Liver (tissue), 8 donors: ENCODE measurements at regions not wholly inside any gene's neighbourhood (a gene's known extent, or its start where the extent isn't known, plus 50 kb on each side); places are given as distances from the start of the nearest gene placed in this dataset.

ENCODE experiments used
- DNase-seq: peaks from one replicate; pipeline ENCODE4 v3.0.0-alpha.2; 2017; ENCODE audit warnings: low spot score
- H3K27ac ChIP-seq, 2 donors: one replicate each; pipeline ENCODE4 v1.7.0; 2013; ENCODE audit warnings: inconsistent platforms in 2 of 2, low read length in 2 of 2, control low read depth in 1 of 2, low read depth in 1 of 2, mild to moderate bottlenecking in 1 of 2
- H3K27me3 ChIP-seq, 4 donors: one replicate each; pipeline versions ENCODE4 v1.6.1 to v1.7.0; 2013; ENCODE audit warnings: low read length in 3 of 4, inconsistent platforms in 1 of 4, mild to moderate bottlenecking in 1 of 4, moderate library complexity in 1 of 4; ENCODE audit not compliant: control insufficient read depth in 4 of 4, insufficient read depth in 4 of 4
- H3K36me3 ChIP-seq, 4 donors: one replicate each; pipeline versions ENCODE4 v1.6.1 to v1.7.0; 2013; ENCODE audit warnings: low read length in 3 of 4, mild to moderate bottlenecking in 3 of 4, low read depth in 1 of 4, moderate library complexity in 1 of 4; ENCODE audit not compliant: control insufficient read depth in 4 of 4, insufficient read depth in 3 of 4
- H3K4me1 ChIP-seq, 4 donors: one replicate each; pipeline versions ENCODE4 v1.6.1 to v1.7.0; 2013; ENCODE audit warnings: low read length in 3 of 4, mild to moderate bottlenecking in 3 of 4, moderate library complexity in 1 of 4; ENCODE audit not compliant: control insufficient read depth in 4 of 4, insufficient read depth in 4 of 4
- H3K4me3 ChIP-seq, 3 donors: one replicate each; pipeline versions ENCODE4 v1.6.1 to v1.7.0; 2013; ENCODE audit warnings: low read length in 3 of 3, control low read depth in 1 of 3, low read depth in 1 of 3, mild to moderate bottlenecking in 1 of 3
- H3K9ac ChIP-seq, 2 donors: one replicate each; pipeline ENCODE4 v1.7.0; 2013; ENCODE audit warnings: low read length in 2 of 2, mild to moderate bottlenecking in 2 of 2, moderate library complexity in 2 of 2, control low read depth in 1 of 2, low read depth in 1 of 2
- H3K9me3 ChIP-seq, 4 donors: one replicate each; pipeline versions ENCODE4 v1.6.1 to v1.7.0; 2013; ENCODE audit warnings: low read length in 3 of 4; ENCODE audit not compliant: control insufficient read depth in 4 of 4
- EGR1 ChIP-seq, 2 donors: IDR thresholded peaks; 2 replicates each; pipeline ENCODE4 v1.6.1; 2016 to 2018; ENCODE audit warnings: antibody characterized with exemption in 2 of 2, low read depth in 2 of 2
- FOXA1 ChIP-seq: IDR thresholded peaks from 2 replicates; pipeline ENCODE4 v1.6.1; 2016; ENCODE audit warnings: antibody characterized with exemption
- FOXA2 ChIP-seq: IDR thresholded peaks from 2 replicates; pipeline ENCODE4 v1.6.1; 2016; ENCODE audit warnings: antibody characterized with exemption
- GABPA ChIP-seq, 2 donors: IDR thresholded peaks in 1 of 2; conservative IDR thresholded peaks in 1 of 2; 2 replicates each; pipeline ENCODE4 v1.6.1; 2016; ENCODE audit warnings: antibody characterized with exemption in 2 of 2, mild to moderate bottlenecking in 1 of 2, moderate library complexity in 1 of 2
- HNF4A ChIP-seq, 2 donors: conservative IDR thresholded peaks; 2 replicates each; pipeline ENCODE4 v1.6.1; 2016; ENCODE audit warnings: antibody characterized with exemption in 2 of 2, mild to moderate bottlenecking in 2 of 2
- HNF4G ChIP-seq: IDR thresholded peaks from 2 replicates; pipeline ENCODE4 v1.6.1; 2016; ENCODE audit warnings: antibody characterized with exemption
- JUND ChIP-seq, 2 donors: IDR thresholded peaks; 2 replicates each; pipeline ENCODE4 v1.6.1; 2016; ENCODE audit warnings: antibody characterized with exemption in 2 of 2
- NR2F2 ChIP-seq: IDR thresholded peaks from 2 replicates; pipeline ENCODE4 v1.6.1; 2016; ENCODE audit warnings: antibody characterized with exemption
- RAD21 ChIP-seq, 2 donors: IDR thresholded peaks; 2 replicates each; pipeline ENCODE4 v1.6.1; 2016; ENCODE audit warnings: antibody characterized with exemption in 2 of 2, mild to moderate bottlenecking in 2 of 2
- RXRA ChIP-seq, 2 donors: IDR thresholded peaks; 2 replicates each; pipeline ENCODE4 v1.6.1; 2017 to 2018; ENCODE audit warnings: antibody characterized with exemption in 2 of 2, mild to moderate bottlenecking in 1 of 2
- SP1 ChIP-seq: IDR thresholded peaks from 2 replicates; pipeline ENCODE4 v1.6.1; 2018; ENCODE audit warnings: antibody characterized with exemption, mild to moderate bottlenecking
- TAF1 ChIP-seq: conservative IDR thresholded peaks from 2 replicates; pipeline ENCODE4 v1.6.1; 2016; ENCODE audit warnings: antibody characterized with exemption, mild to moderate bottlenecking
- YY1 ChIP-seq: IDR thresholded peaks from 2 replicates; pipeline ENCODE4 v1.6.1; 2016; ENCODE audit warnings: antibody characterized with exemption, mild to moderate bottlenecking
- WGBS: extraction: QIAGEN DNeasy Blood & Tissue Kit; methylation state at CpG from one replicate; pipeline ENCODE4 v1.1.7; 2013; 5-methylcytosine and 5-hydroxymethylcytosine counted together
- TF ChIP-seq, protein P1 (sequence below): IDR thresholded peaks from 2 replicates; pipeline ENCODE4 v1.6.1; 2016; ENCODE audit warnings: antibody characterized with exemption
- TF ChIP-seq, protein P2 (sequence below): fragments of 150-350 bp; IDR thresholded peaks from 2 replicates; pipeline ENCODE4 v1.5.1; 2017; ENCODE audit warnings: improper control_type of control experiment, low read depth, low read length; ENCODE audit not compliant: missing input control
- TF ChIP-seq, protein P3 (sequence below): IDR thresholded peaks from 2 replicates; pipeline ENCODE4 v1.6.1; 2016; ENCODE audit warnings: antibody characterized with exemption, mild to moderate bottlenecking
- TF ChIP-seq, protein P4 (sequence below): IDR thresholded peaks from 2 replicates; pipeline ENCODE4 v1.6.1; 2016; ENCODE audit warnings: antibody characterized with exemption
- donor health status: healthy.
- donor health status: healthy.
- donor health status: healthy.
- donor health status: healthy.
- donor health status: healthy.

DNA sequence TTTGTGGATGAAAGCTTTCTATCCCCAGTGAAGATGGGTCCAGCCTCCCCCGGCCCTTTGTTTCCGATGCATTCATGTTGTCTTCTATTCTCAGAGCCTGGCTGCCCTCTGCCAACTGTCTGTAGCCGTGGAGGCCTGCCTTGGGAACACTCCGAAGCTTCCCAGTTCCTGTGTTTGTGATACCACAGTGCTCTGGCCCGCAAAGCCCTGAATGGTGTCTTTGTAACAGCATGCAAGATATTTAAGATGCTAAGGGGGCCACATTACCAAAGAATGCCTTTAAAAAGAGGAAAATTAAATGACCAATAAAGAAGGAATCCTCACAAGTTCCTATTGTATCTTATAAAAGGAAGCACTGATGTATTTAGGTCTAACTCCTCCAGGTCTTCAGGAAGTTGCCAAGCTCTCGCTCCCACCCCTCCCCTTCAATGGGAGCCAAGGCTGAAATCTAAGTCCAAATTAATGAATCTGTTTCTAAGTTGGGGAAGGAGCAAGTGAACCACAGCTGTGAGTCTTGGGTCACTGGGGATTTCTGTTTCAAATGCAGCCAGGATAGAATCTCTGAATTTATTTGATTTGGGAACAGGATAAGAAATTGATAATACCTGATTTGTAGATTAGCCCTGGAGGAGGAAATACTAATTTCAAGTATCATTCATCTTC lies 596.1 kb downstream of the QKI start:
- Histone ChIP-seq H3K27me3 (no peaks in the 10 kb centered on the region), H3K36me3 (no peaks in the 10 kb centered on the region), H3K4me1 (no peaks in the 10 kb centered on the region), H3K9ac (no peak overlapping the region), H3K4me3 (no peak overlapping the region), H3K9me3 (no peaks in the 10 kb centered on the region), H3K27ac (no peak overlapping the region)
- WGBS: 75% methylated on average over 6 of the region's 6 CpGs
- no peak for TF ChIP-seq RXRA (IDR thresholded peaks at IDR 0.05)
- TF ChIP-seq EGR1 (IDR thresholded peaks at IDR 0.05; ENCODE audit: low read depth in 2 of 2): no peak
- no peak for TF ChIP-seq NR2F2
- no peak for TF ChIP-seq GABPA (IDR thresholded peaks at IDR 0.05 in 1 of 2, conservative IDR thresholded peaks at IDR 0.05 in 1 of 2)
- no peak for TF ChIP-seq FOXA1
- no peak for TF ChIP-seq HNF4G
- TF ChIP-seq RAD21 (IDR thresholded peaks at IDR 0.05): no peak
- TF ChIP-seq, protein P1, sequence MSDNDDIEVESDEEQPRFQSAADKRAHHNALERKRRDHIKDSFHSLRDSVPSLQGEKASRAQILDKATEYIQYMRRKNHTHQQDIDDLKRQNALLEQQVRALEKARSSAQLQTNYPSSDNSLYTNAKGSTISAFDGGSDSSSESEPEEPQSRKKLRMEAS: no peak
- TF ChIP-seq, protein P2, sequence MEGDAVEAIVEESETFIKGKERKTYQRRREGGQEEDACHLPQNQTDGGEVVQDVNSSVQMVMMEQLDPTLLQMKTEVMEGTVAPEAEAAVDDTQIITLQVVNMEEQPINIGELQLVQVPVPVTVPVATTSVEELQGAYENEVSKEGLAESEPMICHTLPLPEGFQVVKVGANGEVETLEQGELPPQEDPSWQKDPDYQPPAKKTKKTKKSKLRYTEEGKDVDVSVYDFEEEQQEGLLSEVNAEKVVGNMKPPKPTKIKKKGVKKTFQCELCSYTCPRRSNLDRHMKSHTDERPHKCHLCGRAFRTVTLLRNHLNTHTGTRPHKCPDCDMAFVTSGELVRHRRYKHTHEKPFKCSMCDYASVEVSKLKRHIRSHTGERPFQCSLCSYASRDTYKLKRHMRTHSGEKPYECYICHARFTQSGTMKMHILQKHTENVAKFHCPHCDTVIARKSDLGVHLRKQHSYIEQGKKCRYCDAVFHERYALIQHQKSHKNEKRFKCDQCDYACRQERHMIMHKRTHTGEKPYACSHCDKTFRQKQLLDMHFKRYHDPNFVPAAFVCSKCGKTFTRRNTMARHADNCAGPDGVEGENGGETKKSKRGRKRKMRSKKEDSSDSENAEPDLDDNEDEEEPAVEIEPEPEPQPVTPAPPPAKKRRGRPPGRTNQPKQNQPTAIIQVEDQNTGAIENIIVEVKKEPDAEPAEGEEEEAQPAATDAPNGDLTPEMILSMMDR: no peak
- no peak for TF ChIP-seq TAF1
- no peak for TF ChIP-seq FOXA2
- no peak for TF ChIP-seq JUND (IDR thresholded peaks at IDR 0.05)
- TF ChIP-seq, protein P3, sequence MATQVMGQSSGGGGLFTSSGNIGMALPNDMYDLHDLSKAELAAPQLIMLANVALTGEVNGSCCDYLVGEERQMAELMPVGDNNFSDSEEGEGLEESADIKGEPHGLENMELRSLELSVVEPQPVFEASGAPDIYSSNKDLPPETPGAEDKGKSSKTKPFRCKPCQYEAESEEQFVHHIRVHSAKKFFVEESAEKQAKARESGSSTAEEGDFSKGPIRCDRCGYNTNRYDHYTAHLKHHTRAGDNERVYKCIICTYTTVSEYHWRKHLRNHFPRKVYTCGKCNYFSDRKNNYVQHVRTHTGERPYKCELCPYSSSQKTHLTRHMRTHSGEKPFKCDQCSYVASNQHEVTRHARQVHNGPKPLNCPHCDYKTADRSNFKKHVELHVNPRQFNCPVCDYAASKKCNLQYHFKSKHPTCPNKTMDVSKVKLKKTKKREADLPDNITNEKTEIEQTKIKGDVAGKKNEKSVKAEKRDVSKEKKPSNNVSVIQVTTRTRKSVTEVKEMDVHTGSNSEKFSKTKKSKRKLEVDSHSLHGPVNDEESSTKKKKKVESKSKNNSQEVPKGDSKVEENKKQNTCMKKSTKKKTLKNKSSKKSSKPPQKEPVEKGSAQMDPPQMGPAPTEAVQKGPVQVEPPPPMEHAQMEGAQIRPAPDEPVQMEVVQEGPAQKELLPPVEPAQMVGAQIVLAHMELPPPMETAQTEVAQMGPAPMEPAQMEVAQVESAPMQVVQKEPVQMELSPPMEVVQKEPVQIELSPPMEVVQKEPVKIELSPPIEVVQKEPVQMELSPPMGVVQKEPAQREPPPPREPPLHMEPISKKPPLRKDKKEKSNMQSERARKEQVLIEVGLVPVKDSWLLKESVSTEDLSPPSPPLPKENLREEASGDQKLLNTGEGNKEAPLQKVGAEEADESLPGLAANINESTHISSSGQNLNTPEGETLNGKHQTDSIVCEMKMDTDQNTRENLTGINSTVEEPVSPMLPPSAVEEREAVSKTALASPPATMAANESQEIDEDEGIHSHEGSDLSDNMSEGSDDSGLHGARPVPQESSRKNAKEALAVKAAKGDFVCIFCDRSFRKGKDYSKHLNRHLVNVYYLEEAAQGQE: no peak
- TF ChIP-seq SP1: no peak
- no peak for TF ChIP-seq YY1
- TF ChIP-seq, protein P4, sequence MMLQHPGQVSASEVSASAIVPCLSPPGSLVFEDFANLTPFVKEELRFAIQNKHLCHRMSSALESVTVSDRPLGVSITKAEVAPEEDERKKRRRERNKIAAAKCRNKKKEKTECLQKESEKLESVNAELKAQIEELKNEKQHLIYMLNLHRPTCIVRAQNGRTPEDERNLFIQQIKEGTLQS: no peak
- DNase-seq: no peak

DNA sequence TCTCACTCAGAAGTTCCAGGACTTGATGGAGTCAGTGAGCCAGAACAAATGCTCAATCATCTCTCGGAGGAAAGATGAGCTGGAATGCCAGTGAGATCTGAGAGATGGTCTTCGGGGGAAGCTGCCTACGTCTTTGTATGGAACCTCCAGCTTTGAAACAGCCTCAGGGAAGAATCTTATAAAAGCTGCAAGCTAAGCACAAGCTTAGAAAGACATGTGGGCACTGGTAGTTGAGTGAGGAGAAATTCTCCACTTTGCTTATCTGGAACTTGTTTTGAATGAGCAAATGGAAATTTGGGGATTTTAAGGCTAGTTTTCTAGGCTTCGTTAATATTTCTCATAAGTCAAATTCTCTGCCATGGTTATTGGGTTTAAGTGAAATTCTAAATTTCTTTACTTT lies 594.4 kb downstream of the QKI start:
- Histone ChIP-seq H3K9ac (no peak overlapping the region), H3K27me3 (no peaks in the 10 kb centered on the region), H3K9me3 (no peaks in the 10 kb centered on the region), H3K36me3 (no peaks in the 10 kb centered on the region), H3K4me1 (no peaks in the 10 kb centered on the region), H3K4me3 (no peak overlapping the region), H3K27ac (no peak overlapping the region)
- TF ChIP-seq, protein P3: no peak
- TF ChIP-seq, protein P2: no peak
- no peak for TF ChIP-seq YY1
- no peak for TF ChIP-seq JUND (IDR thresholded peaks at IDR 0.05)
- no peak for TF ChIP-seq NR2F2
- TF ChIP-seq GABPA (IDR thresholded peaks at IDR 0.05 in 1 of 2, conservative IDR thresholded peaks at IDR 0.05 in 1 of 2): no peak
- TF ChIP-seq, protein P1: no peak
- TF ChIP-seq HNF4A (conservative IDR thresholded peaks at IDR 0.05): no peak
- TF ChIP-seq FOXA1: no peak
- TF ChIP-seq RAD21 (IDR thresholded peaks at IDR 0.05): no peak
- no peak for TF ChIP-seq HNF4G
- TF ChIP-seq, protein P4: no peak
- no peak for TF ChIP-seq EGR1 (IDR thresholded peaks at IDR 0.05; ENCODE audit: low read depth in 2 of 2)
- DNase-seq: no peak
- 79% methylated on average over 4 of the region's 4 CpGs for WGBS
